ENCODE measurements at regions not wholly inside any gene's neighbourhood (a gene's known extent, or its start where the extent isn't known, plus 50 kb on each side); places are given as distances from the start of the nearest gene placed in this dataset.

GRCh38 chr5:103612545-103612944, 50.0 kb upstream of the NUDT12 start:
- TF ChIP-seq TAF1 (IDR thresholded peaks at IDR 0.05; ENCODE audit: borderline replicate concordance, insufficient read depth, low read length) (no peak), REST (IDR thresholded peaks at IDR 0.05; ENCODE audit: insufficient read depth in 1 of 2, low read depth in 2 of 2, low read length in 2 of 2) (no peak), SIN3A (IDR thresholded peaks at IDR 0.05; ENCODE audit: borderline replicate concordance, insufficient read depth, low read length) (no peak), POLR2AphosphoS5 (IDR thresholded peaks at IDR 0.05; ENCODE audit: low read depth, low read length) (no peak), FOXP2 (optimal IDR thresholded peaks at IDR 0.05; ENCODE audit: borderline replicate concordance, extremely low read depth, extremely low read length, insufficient read depth) (no peak)

Measured in PFSK-1 (cell line).